ENCODE measurements at regions not wholly inside any gene's neighbourhood (a gene's known extent, or its start where the extent isn't known, plus 50 kb on each side); places are given as distances from the start of the nearest gene placed in this dataset.

- TF ChIP-seq CTCF (IDR thresholded peaks at IDR 0.05) (no peak), POLR2A (IDR thresholded peaks at IDR 0.05) (no peak)
Measured at GRCh38 chr16:29311461-29312344, 94.8 kb downstream of the NPIPB11 start.

Measured in thyroid gland (tissue), 4 donors.